Erythroblast (primary cell): ENCODE measurements at regions not wholly inside any gene's neighbourhood (a gene's known extent, or its start where the extent isn't known, plus 50 kb on each side); places are given as distances from the start of the nearest gene placed in this dataset.

Source experiments
- DNase-seq, 2 experiments: peaks; one replicate each; lab custom pipeline; 2025; lab: John Stamatoyannopoulos, UW
- GATA1 ChIP-seq: IDR thresholded peaks from 2 replicates; pipeline ENCODE4 v1.6.1; 2011; ENCODE audit warnings: low read depth, mild to moderate bottlenecking, control low read depth, low read length, moderate library complexity
- POLR2A ChIP-seq: IDR thresholded peaks from 2 replicates; pipeline ENCODE4 v1.6.1; 2011; ENCODE audit warnings: mild to moderate bottlenecking, low read length

- TF ChIP-seq POLR2A (no peak), GATA1 (no peak)
- DNase-seq: no peak
Observed at GRCh38 chrX:80246271-80246670, 174.0 kb upstream of the TENT5D start.

GRCh38 chrX:80266287-80266686, 154.0 kb upstream of the TENT5D start:
- TF ChIP-seq GATA1 (no peak), POLR2A (no peak)
- no peak for DNase-seq

GRCh38 chrX:80266979-80267378, 153.3 kb upstream of the TENT5D start:
- DNase-seq: no peak
- no peak for TF ChIP-seq GATA1
- TF ChIP-seq POLR2A: no peak

GRCh38 chrX:80267790-80268189, 152.5 kb upstream of the TENT5D start:
- no peak for DNase-seq

GRCh38 chrX:80282535-80282934, 137.7 kb upstream of the TENT5D start:
- TF ChIP-seq POLR2A (no peak), GATA1 (no peak)
- peak in 1 of 2 experiments; percentile 1 for DNase-seq

More at GRCh38 chrX:80267790-80268189, 152.5 kb upstream of the TENT5D start:
- TF ChIP-seq POLR2A (no peak), GATA1 (no peak)

GRCh38 chrX:80285131-80285773, 135.0 kb upstream of the TENT5D start:
- no peak for TF ChIP-seq GATA1
- TF ChIP-seq POLR2A: no peak
- peak; percentile 21 to 40 for DNase-seq

GRCh38 chrX:80290834-80291233, 129.4 kb upstream of the TENT5D start:
- DNase-seq: no peak

GRCh38 chrX:80293354-80293753, 126.9 kb upstream of the TENT5D start:
- DNase-seq: no peak
- TF ChIP-seq POLR2A (no peak), GATA1 (no peak)

More at GRCh38 chrX:80290834-80291233, 129.4 kb upstream of the TENT5D start:
- TF ChIP-seq POLR2A (no peak), GATA1 (no peak)

- DNase-seq: no peak
- TF ChIP-seq POLR2A: no peak
- TF ChIP-seq GATA1: no peak
Observed at GRCh38 chrX:80306007-80306406, 114.2 kb upstream of the TENT5D start.

GRCh38 chrX:80312448-80312847, 107.8 kb upstream of the TENT5D start:
- DNase-seq: no peak

GRCh38 chrX:80316526-80316925, 103.7 kb upstream of the TENT5D start:
- TF ChIP-seq POLR2A (no peak), GATA1 (no peak)
- DNase-seq: peak; percentile 0 to 31

More at GRCh38 chrX:80312448-80312847, 107.8 kb upstream of the TENT5D start:
- TF ChIP-seq GATA1 (no peak), POLR2A (no peak)

- peak; percentile 2 to 54 for DNase-seq
- TF ChIP-seq GATA1: no peak
- TF ChIP-seq POLR2A: no peak
Observed at GRCh38 chrX:80317646-80318045, 102.6 kb upstream of the TENT5D start.

- TF ChIP-seq GATA1: no peak
- TF ChIP-seq POLR2A: no peak
- no peak for DNase-seq
Observed at GRCh38 chrX:80331285-80331684, 89.0 kb upstream of the TENT5D start.

- peak in 1 of 2 experiments; percentile 16 for DNase-seq
- TF ChIP-seq GATA1 (no peak), POLR2A (no peak)
Observed at GRCh38 chrX:80334583-80334982, 85.7 kb upstream of the TENT5D start.

- TF ChIP-seq POLR2A: peak; percentile 37
- no peak for TF ChIP-seq GATA1
- peak; percentile 75 for DNase-seq
Observed at GRCh38 chrX:80335062-80335830, 85.0 kb upstream of the TENT5D start.
